ENCODE measurements at regions not wholly inside any gene's neighbourhood (a gene's known extent, or its start where the extent isn't known, plus 50 kb on each side); places are given as distances from the start of the nearest gene placed in this dataset.

GRCh38 chr18:56118422-56118821 is 520.0 kb downstream of the TXNL1 start (continued):
- TF ChIP-seq CEBPZ (IDR thresholded peaks at IDR 0.05; ENCODE audit: low read depth, low read length) (no peak), NKRF (conservative IDR thresholded peaks at IDR 0.05) (no peak), MAX (IDR thresholded peaks at IDR 0.05; ENCODE audit: low read depth, low read length) (no peak), REST (IDR thresholded peaks at IDR 0.05; ENCODE audit: low read depth, low read length) (no peak), ZNF384 (IDR thresholded peaks at IDR 0.05; ENCODE audit: borderline replicate concordance, low read depth, low read length) (no peak), RCOR1 (conservative IDR thresholded peaks at IDR 0.05; ENCODE audit: low read depth, low read length) (no peak), NR2C1 (IDR thresholded peaks at IDR 0.05) (no peak)
